Muscle of back (tissue), 3 donors: ENCODE measurements at regions not wholly inside any gene's neighbourhood (a gene's known extent, or its start where the extent isn't known, plus 50 kb on each side); places are given as distances from the start of the nearest gene placed in this dataset.
"Not testable (repeated sequence)": the region's sequence is repeated elsewhere in the genome, so short reads cannot be mapped to it uniquely, and the experiment has no call there.

Source experiments
- DNase-seq, 3 donors: peaks; one replicate each; pipeline versions ENCODE4 v3.0.0 to v3.0.0-alpha.2; 2013

DNA sequence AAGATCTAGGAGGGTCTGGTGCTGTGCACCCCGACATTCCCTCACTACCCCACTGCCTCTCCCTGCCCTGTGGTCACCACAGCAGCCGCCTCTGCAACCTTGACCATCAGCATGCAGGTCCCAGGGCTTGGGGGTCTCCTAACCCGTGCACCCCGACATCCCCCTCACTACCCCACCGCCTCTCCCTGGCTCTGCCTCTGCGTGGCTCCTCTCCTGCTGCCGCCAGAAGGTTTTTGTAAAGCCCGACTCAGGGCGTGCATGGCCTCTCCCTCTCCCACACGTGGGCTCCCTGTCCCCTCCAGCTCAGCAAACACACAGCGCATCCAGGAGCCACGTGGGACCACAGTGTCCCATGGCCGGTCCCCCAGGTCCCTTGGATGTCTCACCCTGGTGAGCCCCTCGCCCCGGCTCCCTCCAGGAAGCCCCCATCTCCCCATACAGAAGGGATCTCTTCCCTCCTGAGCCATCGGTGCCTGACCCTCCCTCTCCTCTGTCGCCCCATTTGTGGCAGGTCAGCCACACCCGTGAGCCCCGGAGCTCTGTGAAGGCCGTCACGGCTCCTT is 112.5 kb upstream of the LPCAT1 start:
- not testable (repeated sequence) for DNase-seq

DNA sequence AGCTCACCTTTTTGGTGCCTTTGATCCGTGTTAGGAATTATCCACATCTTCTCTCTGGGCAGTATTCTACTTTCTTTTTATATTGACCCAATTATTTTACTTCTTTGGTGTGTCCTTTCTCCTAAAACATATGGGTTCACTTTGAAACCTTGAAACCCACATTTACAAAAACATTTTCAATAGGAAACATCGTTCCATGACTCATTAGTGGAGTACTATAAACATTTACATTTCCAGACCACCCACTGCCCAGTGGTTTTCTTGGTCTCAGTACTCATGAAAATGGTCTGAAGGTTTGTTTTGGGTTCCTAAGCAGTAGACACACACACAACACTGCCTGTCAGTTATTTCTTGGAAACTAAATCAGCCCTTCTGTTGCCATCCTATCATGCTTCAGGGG is 111.7 kb upstream of the LPCAT1 start:
- not testable (repeated sequence) for DNase-seq

DNA sequence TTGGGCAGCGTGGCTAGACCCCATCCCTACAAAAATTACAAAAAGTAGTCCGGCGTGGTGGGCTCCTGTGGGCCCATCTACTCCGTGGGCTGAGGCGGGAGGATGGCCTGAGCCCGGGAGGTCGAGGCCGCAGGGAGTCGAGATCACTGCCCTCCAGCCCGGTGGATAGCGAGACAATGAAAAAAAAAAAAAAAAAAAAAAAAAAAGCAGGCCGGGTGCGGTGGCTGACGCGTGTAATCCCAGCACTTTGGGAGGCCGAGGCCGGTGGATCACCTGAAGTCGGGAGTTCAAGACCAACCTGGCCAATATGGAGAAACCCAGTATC is 110.5 kb upstream of the LPCAT1 start:
- no peak for DNase-seq

DNA sequence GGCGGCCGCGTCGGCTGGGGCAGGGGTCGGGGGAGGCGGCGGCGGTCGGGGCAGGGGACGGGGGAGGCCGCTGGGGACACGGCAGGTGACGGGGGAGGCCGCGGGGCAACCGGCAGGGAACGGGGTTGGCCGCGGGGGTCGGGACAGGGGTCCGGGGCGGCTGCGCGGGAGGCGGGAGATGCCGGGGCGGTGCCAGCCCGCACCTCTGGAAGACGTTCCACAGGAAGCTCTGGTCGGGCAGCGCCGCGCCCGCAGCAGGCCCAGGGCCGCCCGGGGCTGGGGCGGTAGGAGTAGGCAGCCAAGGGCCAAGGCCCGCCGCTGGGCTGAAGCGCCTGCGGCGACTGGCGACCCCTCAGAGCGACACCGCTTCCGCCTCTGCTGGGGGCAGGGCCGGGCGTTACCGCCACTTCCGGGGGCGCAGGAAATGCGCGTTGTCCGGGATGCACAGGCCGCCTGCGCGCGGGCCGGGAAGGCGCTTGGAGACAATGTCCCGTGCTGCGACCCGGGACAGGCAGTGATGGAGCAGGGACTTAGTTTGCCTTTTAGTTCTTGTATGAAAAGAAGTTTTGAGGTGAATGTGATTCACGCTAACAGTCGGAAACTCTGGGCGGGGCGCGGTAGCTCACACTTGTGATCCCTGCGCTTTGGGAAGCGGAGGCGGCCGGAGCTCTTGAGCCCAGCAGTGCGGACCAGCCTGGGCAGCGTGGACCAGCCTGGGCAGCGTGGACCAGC is 110.0 kb upstream of the LPCAT1 start:
- peak; percentile 80 to 95 (median 91) for DNase-seq

DNA sequence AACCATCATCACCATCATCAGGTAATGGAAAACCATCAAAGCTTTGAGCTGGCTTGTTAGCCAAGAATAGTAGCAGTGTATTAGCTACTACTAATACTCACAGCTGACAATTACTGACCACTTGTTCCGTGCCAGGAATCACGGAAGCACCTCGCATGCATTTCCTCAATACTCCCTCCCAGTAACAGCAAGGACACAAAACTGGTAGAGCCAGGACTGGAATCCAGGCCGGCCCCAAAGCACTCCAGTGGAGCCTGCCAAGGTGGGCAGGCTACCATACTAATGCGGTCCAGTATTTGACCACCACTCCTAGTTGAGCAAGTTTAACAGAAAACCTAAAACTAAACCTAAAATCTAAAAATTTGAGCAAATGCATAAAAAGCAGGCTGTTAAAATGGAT is 107.2 kb upstream of the LPCAT1 start:
- not testable (repeated sequence) for DNase-seq

DNA sequence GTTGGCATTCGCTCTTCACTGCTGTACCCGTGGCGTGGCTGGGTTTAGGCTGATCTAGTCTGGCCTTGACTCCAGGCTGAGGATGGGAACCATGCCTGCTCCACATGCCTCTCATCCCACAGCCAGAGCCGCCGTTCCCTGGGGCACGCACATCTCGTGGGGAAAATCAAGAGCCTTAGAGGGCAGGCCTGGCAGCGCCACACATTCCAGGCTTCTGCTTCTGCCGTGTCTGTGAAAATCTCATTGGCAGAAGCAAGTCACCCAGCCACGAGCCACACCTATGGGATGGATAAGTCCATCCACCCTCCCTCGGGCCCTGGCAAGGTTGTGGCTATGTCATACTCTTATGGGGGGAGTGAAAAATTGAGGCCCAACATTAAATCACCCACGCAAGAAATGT is 102.6 kb upstream of the LPCAT1 start:
- not testable (repeated sequence) for DNase-seq

DNA sequence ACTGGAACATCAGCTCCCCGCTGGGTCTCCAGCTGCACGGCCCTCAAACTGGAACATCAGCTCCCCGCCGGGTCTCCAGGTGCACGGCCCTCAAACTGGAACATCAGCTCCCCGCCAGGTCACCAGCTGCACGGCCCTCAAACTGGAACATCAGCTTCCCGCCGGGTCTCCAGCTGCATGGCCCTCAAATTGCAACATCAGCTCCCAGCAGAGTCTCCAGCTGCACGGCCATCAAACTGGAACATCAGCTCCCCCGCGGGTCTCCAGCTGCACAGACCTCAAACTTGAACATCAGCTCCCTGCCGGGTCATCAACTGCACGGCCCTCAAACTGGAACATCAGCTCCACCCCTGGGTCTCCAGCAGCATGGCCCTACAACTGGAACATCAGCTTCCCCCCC is 95.8 kb upstream of the LPCAT1 start:
- DNase-seq = not testable (repeated sequence)

DNA sequence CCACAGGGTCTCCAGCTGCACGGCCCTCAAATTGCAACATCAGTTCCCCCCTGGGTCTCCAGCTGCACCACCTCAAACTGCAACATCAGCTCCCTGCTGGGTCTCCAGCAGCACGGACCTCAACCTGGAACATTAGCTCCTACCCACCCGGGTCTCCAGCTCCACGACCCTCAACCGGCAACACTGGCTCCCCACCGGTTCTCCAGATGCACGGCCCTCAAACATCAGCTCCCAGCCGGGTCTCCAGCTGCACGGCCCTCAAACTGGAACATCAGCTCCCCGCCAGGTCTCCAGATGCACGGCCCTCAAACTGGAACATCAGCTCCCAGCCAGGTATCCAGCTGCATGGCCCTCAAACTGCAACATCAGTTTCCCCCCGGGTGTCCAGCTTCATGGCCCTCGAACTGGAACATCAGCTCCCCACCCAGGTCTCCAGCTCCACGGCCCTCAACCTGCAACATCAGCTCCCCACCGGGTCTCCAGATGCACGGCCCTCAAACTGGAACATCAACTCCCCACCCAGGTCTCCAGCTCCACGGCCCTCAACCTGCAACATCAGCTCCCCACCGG is 94.6 kb upstream of the LPCAT1 start:
- DNase-seq = not testable (repeated sequence)

DNA sequence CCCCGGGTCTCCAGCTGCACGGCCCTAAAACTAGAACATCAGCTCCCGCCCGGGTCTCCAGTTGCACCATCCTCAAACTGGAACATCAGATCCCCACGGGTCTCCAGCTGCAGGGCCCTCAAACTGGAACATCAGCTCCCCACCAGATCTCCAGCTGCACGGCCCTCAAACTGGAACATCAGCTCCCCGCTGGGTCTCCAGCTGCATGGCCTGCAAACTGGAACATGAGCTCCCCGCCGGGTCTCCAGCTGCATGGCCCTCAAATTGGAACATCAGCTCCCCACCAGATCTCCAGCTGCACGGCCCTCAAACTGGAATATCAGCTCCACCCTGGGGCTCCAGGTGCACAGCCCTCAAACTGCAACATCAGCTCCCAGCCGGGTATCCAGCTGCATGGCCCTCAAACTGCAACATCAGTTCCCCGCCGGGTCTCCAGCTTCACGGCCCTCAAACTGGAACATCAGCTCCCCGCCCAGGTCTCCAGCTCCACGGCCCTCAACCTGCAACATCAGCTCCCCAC is 93.5 kb upstream of the LPCAT1 start:
- DNase-seq = not testable (repeated sequence)

DNA sequence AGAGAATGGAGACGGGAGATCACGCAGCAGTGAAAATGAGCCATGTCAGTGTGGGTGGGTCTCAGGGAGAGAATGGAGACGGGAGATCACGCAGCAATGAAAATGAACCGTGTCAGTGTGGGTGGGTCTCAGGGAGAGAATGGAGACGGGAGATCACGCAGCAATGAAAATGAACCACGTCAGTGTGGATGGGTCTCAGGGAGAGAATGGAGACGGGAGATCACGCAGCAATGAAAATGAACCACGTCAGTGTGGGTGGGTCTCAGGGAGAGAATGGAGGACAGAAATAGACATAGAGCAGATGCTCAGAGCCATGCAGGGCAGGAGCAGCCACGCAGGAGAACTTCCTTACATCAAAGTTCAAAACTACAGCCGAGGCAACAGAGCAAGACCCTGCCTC is 89.8 kb upstream of the LPCAT1 start:
- not testable (repeated sequence) for DNase-seq

DNA sequence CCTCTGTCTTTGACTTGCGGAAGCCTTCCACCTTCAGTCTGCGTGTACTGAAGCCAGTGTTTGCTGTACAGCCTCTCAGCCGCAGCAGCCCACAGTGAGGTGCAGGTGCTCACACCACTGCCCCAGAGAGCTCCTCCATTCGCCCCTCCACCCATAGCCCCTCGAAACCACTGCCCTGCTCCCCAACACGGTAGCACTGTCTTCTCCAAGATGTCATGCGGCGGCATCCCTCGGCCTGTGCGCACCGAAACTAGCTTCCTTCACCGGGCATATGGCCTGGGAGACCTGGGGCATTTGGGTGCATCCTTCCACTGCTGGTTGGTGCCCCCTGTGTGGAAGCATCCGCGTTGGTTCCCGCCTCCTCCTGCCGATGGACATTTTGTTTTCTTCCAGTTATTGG is 86.8 kb upstream of the LPCAT1 start:
- DNase-seq = not testable (repeated sequence)

DNA sequence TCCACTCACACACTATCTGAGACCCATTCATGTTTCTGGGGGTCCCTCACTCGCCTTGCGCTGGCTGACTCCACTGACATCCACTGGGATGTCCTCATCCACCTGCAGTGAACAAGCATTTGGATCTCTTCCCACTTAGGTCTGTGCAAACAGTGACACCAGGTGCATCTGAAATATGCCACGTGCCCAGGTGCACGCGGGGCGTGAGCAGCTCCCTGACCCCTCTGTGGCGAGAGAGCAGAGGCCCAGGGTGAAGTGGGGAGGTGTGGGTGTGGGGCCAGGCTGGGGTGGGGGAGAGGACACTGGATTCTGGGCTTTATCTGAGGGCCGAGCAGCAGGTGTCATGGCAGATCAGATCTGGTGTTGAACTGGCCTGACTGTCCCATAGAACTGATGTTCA is 85.4 kb upstream of the LPCAT1 start:
- not testable (repeated sequence) for DNase-seq

DNA sequence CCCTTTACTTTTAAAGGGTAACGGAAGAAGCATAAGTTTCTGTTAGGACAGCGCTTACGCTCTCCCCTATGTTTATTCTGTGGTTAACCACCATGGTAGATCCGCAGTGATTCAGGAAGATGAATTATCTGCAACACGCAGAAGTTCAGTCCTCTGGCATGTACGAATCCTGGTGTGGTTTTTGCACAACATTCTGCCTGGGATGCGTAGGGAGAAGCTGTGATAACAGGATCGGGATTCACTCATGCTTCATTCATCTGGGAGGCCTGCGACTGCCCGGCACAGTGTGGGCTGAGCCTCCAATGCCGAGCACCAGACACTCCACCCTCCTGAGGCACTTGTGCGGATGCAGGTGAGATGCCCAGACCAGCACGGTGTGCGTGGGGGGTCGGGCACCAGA is 84.6 kb upstream of the LPCAT1 start:
- peak in 1 of 3 donors; percentile 41 for DNase-seq

DNA sequence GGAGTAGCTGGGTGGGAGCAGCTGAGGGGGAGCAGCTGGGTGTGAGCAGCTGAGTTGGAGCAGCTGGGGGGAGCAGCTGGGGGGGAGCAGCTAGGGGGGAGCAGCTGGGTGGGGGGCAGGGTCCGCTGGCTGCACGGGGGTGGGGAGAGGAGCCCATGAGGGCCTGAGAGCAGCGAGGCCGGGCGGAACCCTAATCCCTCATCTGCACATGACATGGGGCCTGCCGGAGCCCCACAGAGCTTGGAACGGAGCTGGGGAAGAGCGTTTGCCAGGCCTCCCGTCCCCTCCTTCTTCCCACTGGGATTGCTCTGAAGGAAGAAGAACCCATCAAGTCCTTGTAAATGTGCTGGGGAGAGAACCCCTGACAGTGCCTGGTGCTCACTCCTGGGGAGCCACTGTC is 83.2 kb upstream of the LPCAT1 start:
- DNase-seq = peak in 1 of 3 donors; percentile 13

DNA sequence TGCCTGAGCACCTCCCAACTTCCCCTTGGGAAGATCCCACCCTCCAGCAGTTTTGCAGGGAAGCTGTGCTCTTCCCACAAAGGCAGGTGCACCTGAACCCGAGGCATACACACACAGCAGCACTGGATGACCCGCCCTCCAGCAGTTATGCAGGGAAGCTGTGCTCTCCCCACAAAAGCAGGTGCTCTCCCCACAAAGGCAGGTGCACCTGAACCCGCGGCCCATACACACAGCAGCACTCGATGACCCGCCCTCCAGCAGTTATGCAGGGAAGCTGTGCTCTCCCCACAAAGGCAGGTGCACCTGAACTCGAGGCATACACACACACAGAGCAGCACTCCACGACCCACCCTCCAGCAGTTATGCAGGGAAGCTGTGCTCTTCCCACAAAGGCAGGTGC is 80.2 kb upstream of the LPCAT1 start:
- not testable (repeated sequence) for DNase-seq

DNA sequence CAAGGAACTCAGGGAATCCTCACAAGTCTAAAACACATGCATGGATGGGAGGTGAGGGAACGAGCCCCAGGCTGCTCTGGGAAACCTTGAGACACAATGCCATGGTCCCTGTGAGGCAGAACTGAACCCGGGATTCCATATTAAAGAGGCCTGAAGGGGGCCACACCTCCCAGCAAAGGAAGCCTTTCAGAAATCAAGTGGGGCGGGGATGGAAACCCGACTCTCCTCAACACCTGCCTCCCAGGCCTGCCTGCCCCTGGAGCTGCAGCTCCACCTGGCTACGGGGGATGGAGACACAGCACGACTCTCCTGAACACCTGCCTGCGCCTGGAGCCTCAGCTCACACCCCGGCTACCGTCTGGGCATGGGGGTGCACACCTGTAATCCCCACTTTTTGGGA is 77.8 kb upstream of the LPCAT1 start:
- not testable (repeated sequence) for DNase-seq

DNA sequence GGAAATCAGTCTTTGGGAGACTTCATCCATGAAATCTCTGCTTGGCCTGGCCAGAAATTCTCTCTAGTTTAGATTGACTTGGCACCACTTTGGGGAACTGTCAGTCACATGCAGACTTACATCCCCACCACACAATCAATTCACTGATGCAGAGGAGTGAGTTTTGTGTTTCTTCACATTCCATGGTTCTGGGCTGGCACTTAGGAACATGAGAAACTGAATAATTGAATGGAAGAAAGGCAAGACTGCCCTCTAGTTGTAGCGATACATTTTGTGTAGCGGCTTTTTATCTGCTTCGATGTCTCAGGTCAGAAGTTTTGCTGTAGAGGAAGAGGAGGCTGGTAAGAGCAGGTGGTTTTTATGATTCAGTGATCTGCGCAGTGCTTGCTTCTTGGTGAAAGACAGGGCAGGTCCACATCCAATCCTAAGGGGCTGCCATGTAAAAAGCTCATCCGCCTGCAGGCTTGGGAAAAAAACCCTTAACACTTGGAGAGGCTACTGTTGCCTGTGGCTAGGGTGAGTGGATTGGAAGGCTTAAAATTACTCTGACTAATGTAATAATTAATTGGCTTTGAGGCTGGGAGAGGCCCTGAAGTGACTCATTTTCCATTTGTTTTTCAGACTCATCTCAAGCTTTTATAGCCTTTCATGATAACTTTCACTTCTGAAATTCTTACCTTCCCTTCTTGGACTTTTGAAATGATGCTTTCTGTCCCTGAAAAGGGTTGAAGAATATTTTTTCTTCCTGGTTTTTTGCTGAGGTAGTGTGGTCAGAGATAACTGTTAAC is 75.4 kb upstream of the LPCAT1 start:
- peak in 1 of 3 donors; percentile 44 for DNase-seq

DNA sequence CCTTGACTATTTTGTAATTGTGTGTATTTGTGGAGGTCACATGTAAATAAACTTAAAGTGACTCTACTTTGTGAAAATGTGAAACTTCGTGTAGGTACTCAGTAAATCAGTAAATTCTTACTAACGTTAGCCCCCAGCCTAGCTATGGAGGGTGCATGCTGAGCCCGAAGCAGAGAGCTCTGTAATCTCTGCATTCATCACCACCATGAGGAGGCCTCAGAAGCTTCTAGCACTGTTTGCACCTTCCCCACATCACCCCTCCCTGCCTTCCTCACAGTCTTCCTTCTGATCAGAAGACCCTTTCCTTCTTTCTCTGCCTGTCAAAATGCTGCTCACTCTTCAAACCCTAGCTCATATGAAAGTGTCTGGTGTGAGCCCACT is 73.3 kb upstream of the LPCAT1 start:
- peak in 1 of 3 donors; percentile 31 for DNase-seq

DNA sequence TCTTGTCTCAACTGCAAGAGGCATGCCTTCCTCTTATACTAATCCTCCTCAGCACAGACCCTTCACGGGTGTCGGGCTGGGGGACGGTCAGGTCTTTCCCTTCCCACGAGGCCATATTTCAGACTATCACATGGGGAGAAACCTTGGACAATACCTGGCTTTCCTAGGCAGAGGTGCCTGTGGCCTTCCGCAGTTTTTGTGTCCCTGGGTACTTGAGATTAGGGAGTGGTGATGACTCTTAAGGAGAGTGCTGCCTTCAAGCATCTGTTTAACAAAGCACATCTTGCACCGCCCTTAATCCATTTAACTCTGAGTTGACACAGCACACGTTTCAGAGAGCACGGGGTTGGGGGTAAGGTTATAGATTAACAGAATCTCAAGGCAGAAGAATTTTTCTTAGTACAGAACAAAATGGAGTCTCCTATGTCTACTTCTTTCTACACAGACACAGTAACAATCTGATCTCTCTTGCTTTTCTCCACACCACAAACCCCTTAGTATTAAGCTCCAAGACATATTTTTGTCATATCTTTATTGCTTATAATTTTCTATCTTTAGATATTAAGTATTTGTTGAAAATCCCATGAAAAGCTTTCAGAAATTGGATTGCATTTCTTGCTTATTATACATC is 72.8 kb upstream of the LPCAT1 start:
- not testable (repeated sequence) for DNase-seq

DNA sequence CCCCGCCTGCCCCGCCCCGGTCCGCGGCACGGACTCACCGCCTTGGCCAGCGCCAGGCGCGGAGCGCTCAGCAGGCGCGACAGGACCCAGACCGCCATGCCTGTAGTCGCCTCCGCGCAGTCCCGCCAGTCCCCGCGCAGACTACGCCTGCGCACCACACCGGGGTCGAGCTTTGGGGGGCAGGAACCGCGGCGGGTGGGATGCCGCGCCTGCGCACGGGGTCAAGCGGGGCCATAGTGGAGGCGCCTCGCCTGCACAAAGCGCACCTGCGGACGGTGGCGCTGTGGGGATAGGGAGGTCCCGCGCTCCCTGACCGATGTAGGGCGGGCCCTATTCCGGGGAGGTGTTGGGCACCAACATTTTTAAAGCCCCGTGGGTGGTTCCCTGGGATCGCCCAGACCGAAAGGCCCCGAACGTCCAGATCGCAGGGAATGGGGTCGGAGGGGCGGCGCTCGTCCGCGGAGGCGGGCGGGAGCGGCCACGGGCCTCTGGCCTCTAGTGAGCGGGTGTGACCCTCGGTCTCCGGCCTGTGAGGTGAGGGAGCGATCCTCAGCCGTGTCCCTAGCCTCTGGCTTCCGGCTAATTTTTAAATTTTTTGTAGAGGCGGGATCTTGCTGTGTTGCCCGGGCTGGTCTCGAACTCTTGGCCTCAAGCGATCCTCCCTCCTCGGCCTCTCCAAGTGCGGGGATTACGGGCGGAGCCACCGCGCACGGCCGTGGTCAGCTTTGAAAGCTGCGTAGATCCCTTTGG is 70.8 kb upstream of the LPCAT1 start:
- peak; percentile 69 to 91 (median 87) for DNase-seq

DNA sequence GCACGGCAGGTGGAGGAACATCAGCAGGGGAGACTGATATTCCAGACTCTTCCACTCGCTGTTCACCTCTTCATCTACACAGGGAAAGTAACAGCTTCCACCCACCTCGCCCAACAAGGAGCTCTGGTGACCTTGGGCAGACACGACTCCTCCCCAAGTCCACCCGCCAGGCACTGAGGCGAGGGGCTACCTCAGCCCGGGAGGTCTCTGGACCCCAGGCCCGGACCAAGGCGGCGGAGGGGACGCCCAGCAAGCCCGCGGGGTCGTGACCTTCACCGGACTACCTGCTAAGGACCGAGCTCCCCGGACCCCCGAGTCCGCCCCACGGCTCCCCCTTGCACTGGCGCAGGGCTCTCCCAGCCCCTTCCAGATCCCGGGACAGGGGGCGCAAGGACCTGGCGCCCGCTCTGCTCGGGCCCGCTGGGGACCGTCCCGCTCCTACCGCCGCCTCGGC is 70.2 kb upstream of the LPCAT1 start:
- DNase-seq = no peak
